Mucosa of descending colon (tissue), 3 donors: ENCODE measurements at regions not wholly inside any gene's neighbourhood (a gene's known extent, or its start where the extent isn't known, plus 50 kb on each side); places are given as distances from the start of the nearest gene placed in this dataset.

Source experiments
- ATAC-seq: fragments of 200-7000 bp; cut with Tn5 transposase; one replicate; pipeline ENCODE4 v1.9.1; 2020; ENCODE audit warnings: mild to moderate bottlenecking, moderate library complexity
- DNase-seq, 3 donors: peaks; one replicate each; pipeline ENCODE4 v3.0.0-alpha.2; 2020
- H3K36me3 ChIP-seq: fragments of 200-600 bp; one replicate; pipeline ENCODE4 v1.8.0; 2021; ENCODE audit warnings: low read depth, mild to moderate bottlenecking
- H3K4me1 ChIP-seq: fragments of 200-600 bp; one replicate; pipeline ENCODE4 v1.8.0; 2021; ENCODE audit warnings: low read depth, mild to moderate bottlenecking
- H3K4me3 ChIP-seq: fragments of 200-600 bp; one replicate; pipeline ENCODE4 v1.8.0; 2021; ENCODE audit warnings: mild to moderate bottlenecking
- H3K9me3 ChIP-seq: fragments of 200-600 bp; one replicate; pipeline ENCODE4 v1.8.0; 2021; ENCODE audit warnings: mild to moderate bottlenecking
- CTCF ChIP-seq: fragments of 200-600 bp; IDR thresholded peaks from one replicate; pipeline ENCODE4 v1.8.0; 2022; ENCODE audit warnings: antibody characterized with exemption, mild to moderate bottlenecking
- intact Hi-C, 2 donors: fragments of 100-400 bp; cut with DNase I in 1 of 2; cut with micrococcal nuclease in 1 of 2; formaldehyde crosslinking; loops; one replicate each; pipeline versions ENCODE4 v1.11.0 to v1.11.1; 2022; cut with DNase I, micrococcal nuclease
- donor health status: DM: no; HTN: no; CAD: no; lungs with moderate emphysema.
- donor health status: DM: no; HTN: no; CAD: no.
- donor health status: DM: no; HTN: yes; CAD: no.

- H3K4me1 ChIP-seq = no peaks in the 10 kb centered on the region
- no peak for TF ChIP-seq CTCF
- H3K4me3 ChIP-seq = no peak overlapping the region
- H3K9me3 ChIP-seq = no peaks in the 10 kb centered on the region
- intact Hi-C loops = no loop called here
- ATAC-seq = no peak
- no peak for DNase-seq
- H3K36me3 ChIP-seq = no peaks in the 10 kb centered on the region
Observed at GRCh38 chr14:96633096-96633495, 130.9 kb downstream of the PAPOLA start.

- intact Hi-C loops = no loop called here
- DNase-seq (no peak), ATAC-seq (no peak)
- Histone ChIP-seq H3K9me3 (no peaks in the 10 kb centered on the region), H3K36me3 (no peaks in the 10 kb centered on the region), H3K4me1 (no peaks in the 10 kb centered on the region), H3K4me3 (no peak overlapping the region)
- TF ChIP-seq CTCF = no peak
Observed at GRCh38 chr14:96634481-96634880, 132.3 kb downstream of the PAPOLA start.

GRCh38 chr14:96634896-96635295 is 132.7 kb downstream of the PAPOLA start:
- H3K9me3 ChIP-seq = no peaks in the 10 kb centered on the region
- TF ChIP-seq CTCF = no peak
- DNase-seq (no peak), ATAC-seq (no peak)
- no peaks in the 10 kb centered on the region for H3K36me3 ChIP-seq
- no peak overlapping the region for H3K4me3 ChIP-seq
- intact Hi-C loops = no loop called here
- H3K4me1 ChIP-seq = no peaks in the 10 kb centered on the region

- no peaks in the 10 kb centered on the region for H3K9me3 ChIP-seq
- DNase-seq (no peak), ATAC-seq (no peak)
- TF ChIP-seq CTCF = no peak
- H3K4me1 ChIP-seq = no peaks in the 10 kb centered on the region
- H3K4me3 ChIP-seq = no peak overlapping the region
- intact Hi-C loops = no loop called here
- H3K36me3 ChIP-seq = no peaks in the 10 kb centered on the region
Observed at GRCh38 chr14:96635850-96636249, 133.7 kb downstream of the PAPOLA start.

GRCh38 chr14:96637521-96637920 is 135.3 kb downstream of the PAPOLA start:
- Histone ChIP-seq H3K4me3 (no peak overlapping the region), H3K4me1 (no peaks in the 10 kb centered on the region), H3K36me3 (no peaks in the 10 kb centered on the region), H3K9me3 (no peaks in the 10 kb centered on the region)
- ATAC-seq (no peak), DNase-seq (no peak)
- TF ChIP-seq CTCF = no peak
- intact Hi-C loops = no loop called here
